Fibroblast of skin of right biceps (primary cell): ENCODE measurements at regions not wholly inside any gene's neighbourhood (a gene's known extent, or its start where the extent isn't known, plus 50 kb on each side); places are given as distances from the start of the nearest gene placed in this dataset.

Experiments
- DNase-seq: peaks from one replicate; pipeline ENCODE4 v3.0.0-alpha.2; 2013

DNA sequence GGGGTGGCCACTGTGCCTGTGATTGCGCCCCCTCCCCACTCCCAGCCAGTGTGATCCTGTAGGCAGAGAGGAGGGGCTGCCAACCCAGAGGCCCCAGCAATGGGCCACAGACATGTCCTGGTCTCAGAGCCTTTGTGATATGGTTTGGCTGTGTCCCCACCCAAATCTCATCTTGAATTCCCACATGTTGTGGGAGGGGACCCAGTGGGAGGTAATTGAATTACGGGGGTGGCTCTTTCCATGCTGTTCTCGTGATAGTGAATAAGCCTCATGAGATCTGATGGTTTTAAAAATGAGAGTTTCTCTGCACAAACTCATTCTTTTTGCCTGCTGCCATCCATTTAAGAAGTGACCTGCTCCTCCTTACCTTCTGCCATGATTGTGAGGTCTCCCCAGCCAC, 56.8 kb upstream of the ZNF469 start:
- DNase-seq, result no peak

DNA sequence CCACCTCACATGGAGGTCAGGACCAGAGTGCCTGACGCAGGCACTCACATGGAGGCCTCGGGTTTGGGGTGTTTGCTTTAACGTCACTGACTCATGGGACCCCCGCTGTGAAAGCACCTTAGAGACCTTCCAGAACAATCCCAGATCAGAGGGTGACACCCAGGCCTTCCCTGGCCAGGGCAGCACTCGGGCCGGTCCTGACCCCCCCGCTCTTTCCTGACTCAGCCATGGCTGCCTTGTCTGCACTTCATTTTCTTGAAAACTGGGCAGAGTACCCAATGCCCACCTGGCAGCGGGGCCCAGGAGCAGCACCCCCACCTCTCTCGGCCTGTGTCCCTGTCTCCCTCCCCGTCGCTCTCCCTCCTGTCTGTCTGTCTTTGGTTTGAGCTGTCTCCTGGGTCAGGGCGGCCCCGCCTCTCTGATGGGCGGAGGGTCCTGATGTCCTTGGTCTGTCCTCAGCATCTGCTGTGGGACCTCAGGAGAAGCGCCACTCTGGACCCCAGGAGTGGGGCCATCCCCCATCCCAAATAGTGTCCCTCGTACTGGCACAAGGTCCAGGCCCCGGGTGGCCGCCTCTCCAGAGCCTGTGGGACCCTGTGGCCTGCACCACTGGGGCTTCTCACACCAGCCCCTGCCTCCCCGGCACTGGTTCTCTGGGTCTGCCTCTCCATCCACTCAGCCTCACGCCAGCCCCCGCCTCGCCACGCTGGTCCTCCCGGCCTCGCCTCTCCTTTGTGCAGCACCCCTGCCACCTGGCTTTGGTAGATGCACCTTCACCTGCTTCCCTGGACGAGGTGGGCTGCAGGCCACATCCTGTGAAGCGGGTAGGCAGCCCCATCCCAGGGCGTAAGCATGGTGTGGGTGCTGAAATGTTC, 55.9 kb upstream of the ZNF469 start:
- DNase-seq, result no peak

DNA sequence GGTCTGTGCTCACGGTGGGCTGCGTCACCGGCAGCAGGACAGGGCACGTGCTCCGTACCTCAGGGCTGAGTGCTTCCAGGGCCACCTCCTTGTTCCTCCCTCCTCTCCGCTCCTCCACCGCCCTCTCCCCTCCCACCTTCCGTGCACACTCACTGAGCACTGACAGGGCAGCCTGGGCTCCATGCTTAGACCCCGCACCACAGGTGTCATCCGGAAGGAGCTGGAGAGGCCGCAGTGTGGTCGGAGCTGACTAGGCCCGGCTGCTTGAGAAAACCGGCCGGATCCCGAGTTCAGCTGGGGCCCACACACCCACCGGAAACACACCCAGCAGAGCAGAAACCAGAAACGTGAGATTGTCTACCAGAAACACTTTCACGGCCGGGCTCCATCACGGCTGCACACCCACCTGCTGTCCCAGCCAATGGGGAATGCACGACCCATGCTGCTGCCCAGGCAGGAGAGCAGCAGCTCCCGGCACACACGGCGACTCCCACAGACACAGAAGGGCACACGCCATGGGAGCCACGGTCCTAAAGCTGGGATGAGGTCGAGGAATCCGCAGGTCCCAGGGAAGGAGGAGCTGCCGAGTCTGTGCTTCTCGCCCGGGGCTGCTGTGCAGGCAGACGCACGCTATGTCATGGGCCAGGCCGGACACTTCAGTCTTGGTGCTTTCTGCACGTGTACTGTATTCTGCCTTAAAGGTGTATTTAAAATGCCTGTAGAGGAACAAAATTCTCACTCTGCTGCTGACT, 55.0 kb upstream of the ZNF469 start:
- DNase-seq, result no peak

DNA sequence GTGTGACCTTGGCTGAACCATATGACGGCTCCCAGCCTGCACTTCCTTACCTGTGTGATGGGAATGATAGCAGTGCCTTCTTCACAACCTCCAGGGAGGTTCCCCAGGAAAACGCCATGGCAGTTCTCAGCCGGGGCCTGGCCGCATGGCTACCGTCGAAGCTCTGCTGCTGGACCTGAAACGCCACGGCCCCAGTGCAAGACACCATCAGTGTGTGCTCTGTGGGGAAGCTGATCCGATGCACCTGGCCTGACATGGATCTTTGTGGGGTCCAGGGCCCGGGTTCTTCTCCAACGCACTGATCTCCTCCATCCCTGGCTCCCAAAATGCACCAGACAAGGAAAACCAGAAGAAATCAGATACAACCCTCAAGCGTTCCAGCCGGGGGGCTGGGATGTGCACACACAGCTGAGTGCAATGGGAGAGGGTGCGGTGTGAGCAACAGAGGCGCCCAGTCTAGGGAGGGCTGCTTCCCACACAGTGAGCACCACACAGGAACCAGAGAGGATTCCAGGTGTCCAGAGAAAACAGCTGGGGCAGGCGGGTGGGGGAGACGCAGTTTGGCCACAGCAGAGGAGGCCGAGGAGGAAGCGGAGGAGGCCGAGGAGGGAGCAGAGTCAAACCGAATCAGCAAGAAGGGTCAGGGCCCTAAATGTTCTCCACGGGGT, 54.3 kb upstream of the ZNF469 start:
- DNase-seq, result no peak

DNA sequence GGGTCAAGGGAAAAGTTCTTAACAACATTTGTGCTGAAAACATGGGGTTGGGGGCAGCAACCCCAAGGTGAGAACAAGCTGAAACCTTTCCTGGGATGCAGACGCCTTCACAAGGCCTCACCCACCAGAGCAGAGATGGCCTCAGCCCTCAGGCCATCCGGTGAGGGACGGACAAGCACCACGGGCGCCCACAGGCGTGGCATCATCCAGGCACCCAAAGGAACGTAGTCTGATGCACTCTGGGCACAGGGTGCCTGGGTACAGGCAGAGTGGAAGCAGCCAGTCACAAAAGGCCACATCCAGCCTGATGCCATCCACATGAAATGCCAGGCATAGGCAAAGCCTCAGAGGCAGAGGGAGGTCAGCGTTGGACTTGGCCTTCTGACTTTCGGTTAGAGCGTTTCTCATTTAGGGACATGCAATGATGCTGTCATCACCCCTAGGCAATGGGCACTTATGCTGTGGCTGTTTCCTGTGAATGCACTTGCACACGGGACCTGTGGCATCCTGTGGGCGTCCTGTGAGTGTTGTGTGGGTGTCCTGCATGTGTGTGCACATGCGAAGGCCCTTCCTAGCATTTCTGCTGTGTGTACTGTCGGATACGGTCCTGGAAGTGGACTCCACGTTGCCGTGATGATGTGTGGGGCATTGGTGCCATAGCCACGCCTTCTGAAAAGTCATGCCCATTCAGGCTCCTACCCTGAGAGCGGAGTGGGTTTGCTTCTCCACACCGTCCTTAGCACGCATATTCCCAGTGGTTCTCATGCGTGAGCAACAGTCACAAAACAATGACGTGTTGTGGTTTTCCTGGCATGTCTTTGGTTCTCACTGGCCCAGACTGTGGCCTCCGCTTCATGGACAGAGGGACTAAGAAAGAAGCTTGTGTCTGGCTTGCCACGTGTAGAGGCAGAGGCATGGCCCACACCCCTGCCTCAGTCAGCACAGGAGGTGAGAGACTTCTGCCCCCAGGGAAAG, 52.7 kb upstream of the ZNF469 start:
- peak; percentile 34 for DNase-seq

DNA sequence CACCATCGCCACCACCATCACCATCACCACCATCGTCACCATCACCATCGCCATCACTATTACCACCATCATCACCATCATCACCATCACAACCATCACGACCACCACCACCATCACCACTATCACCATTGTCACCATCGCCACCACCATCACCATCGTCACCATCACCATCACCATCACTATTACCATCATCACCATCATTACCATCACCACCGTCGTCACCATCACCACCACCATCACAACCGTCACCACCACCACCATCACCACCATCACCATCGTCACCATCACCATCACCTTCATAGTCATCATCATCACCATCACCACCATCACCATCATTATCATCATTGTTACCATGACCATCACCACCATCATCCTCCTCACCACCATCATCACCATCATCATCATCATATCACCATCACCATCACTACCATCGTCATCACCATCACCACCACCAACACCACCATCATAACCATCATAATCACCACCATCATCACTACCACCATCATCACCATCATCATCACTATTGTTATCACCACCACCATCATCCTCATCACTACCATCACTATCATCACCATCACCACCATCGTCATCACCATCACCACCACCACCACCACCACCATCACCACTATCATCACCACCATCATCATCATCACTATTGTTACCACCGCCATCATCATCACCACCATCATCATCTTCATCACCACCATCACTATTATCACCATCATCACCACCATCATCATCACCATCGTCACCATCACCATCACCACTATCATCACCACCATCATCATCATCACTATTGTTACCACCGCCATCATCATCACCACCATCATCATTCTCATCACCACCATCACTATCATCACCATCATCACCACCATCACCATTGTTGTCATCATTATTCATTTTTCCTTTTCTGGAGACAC, 51.5 kb upstream of the ZNF469 start:
- no peak for DNase-seq

DNA sequence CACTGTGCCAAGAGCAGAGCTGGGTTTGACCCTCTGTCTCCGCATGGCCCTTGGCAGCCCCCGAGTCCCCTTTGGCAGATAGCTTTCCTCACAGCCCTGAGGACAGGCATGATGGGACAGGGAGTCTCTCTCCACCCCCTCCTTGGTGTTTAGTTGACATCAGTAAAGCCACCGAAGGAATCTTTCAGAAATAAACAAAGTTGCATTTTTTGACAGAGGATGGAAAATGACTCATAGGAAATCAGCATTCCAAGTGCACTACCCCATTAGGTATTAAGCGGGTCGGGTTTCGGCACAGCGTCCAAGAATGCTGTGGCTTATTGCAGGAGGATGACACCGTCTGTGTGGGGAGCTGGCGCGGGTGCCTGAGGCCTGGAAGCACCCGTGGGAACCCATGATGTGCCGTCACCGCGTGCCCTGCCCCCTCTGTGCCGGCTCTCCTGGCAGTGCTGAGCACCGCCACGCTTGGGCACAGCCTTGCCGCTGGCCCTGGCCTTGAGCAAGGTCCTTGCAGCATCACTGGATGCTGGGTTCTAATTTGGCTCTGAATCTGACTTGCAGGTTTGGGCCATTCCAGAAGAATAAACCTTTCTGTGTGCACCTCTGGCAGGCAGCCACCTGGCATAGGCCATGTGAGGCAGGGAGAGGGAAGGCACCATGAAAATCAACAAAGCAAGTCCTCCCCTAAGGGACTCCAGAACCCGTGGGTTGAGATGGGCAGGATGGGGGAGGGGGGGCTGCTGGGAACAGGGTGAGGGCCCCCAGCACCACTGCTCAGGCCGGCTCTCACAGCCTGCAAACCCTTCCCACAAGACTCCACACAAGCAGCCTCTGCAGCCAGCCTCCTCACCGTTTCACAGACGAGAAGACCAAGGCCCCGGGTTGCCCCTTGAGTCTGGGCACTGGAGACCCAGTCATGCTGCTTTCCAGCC, 50.5 kb upstream of the ZNF469 start:
- peak; percentile 100 for DNase-seq

DNA sequence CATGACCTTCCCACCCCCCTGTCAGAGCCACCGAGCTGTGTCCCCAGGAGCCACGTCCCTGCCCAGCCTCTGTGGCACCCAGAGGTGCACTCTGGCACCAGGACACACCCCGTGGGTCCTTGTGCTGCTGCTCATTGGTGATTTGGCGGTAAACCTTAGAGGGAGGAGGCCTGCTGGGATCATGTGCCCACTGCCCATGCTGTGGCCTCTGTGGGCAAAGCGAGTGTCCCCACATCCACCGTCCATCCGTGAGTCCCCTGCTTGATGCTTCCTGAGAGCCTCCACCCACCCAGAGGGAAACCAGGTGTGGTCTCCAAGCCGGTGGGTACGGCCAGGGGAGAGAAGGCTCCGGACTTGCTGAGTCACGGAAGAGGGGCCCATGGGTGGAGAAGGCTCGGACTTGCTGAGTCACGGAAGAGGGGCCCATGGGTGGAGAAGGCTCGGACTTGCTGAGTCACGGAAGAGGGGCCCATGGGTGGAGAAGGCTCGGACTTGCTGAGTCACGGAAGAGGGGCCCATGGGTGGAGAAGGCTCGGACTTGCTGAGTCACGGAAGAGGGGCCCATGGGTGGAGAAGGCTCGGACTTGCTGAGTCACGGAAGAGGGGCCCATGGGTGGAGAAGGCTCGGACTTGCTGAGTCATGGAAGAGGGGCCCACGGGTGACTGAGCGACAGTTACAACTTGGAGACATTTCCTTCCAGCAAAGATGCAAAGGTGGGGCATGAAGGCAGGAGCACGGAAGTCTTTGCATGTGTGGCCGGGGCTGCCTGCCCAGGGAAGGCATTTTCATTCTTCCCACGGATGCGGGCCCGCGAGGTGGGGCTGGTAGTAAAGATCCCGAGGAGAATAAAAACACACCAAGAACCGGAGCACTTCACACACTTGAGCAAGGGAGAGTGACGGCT, 49.6 kb upstream of the ZNF469 start:
- DNase-seq, result peak; percentile 83
